CD8-positive, alpha-beta memory T cell (primary cell): ENCODE measurements at regions not wholly inside any gene's neighbourhood (a gene's known extent, or its start where the extent isn't known, plus 50 kb on each side); places are given as distances from the start of the nearest gene placed in this dataset.
A peak's percentile ranks its signal among the peaks of the same experiment; 100 is the strongest.

Experiments used
- CTCF ChIA-PET: fragments of 350-600 bp; sonication (Branson Sonifier 250); formaldehyde crosslinking; loops from one replicate; lab custom pipeline; 2021; ENCODE audit warnings: antibody characterized with exemption; lab: Charles Lee
- POLR2A ChIA-PET: fragments of 350-600 bp; sonication (Branson Sonifier 250); formaldehyde crosslinking; loops from one replicate; lab custom pipeline; 2021; ENCODE audit warnings: antibody characterized with exemption; lab: Charles Lee
- DNase-seq, 5 donors: peaks; one replicate each; pipeline versions ENCODE4 v3.0.0 to v3.0.0-alpha.2; 2020 to 2022; ENCODE audit warnings: mixed read lengths in 1 of 5
- H3K27ac ChIP-seq: one replicate; pipeline ENCODE4 v1.7.0; 2013; ENCODE audit warnings: low read depth, mild to moderate bottlenecking, low read length, moderate library complexity
- H3K27me3 ChIP-seq: 2 replicates; pipeline ENCODE4 v1.7.0; 2013; ENCODE audit warnings: low read length, mild to moderate bottlenecking; ENCODE audit not compliant: insufficient read depth, poor library complexity, severe bottlenecking
- H3K36me3 ChIP-seq: 2 replicates; pipeline ENCODE4 v1.7.0; 2013; ENCODE audit warnings: mild to moderate bottlenecking, low read length, moderate library complexity; ENCODE audit not compliant: insufficient read depth
- H3K4me1 ChIP-seq: 2 replicates; pipeline ENCODE4 v1.7.0; 2013; ENCODE audit warnings: mild to moderate bottlenecking, low read length, moderate library complexity; ENCODE audit not compliant: insufficient read depth
- H3K4me3 ChIP-seq: 2 replicates; pipeline ENCODE4 v1.7.0; 2013; ENCODE audit warnings: mild to moderate bottlenecking, low read length
- H3K9me3 ChIP-seq: 2 replicates; pipeline ENCODE4 v1.7.0; 2013; ENCODE audit warnings: mild to moderate bottlenecking, low read length
- H3K27ac Mint-ChIP-seq, 8 donors: one replicate each; pipeline ENCODE4 v1.8.0; 2020 to 2021; ENCODE audit warnings: mixed read lengths in 8 of 8, mild to moderate bottlenecking in 6 of 8, inconsistent platforms in 3 of 8, moderate library complexity in 3 of 8
- H3K27me3 Mint-ChIP-seq, 2 donors: one replicate each; pipeline ENCODE4 v1.8.0; 2020 to 2021; ENCODE audit warnings: mixed read lengths in 2 of 2, mild to moderate bottlenecking in 1 of 2, moderate library complexity in 1 of 2
- H3K36me3 Mint-ChIP-seq, 3 donors: one replicate each; pipeline ENCODE4 v1.8.0; 2020 to 2021; ENCODE audit warnings: mixed read lengths in 3 of 3, inconsistent platforms in 1 of 3, mild to moderate bottlenecking in 1 of 3
- H3K4me1 Mint-ChIP-seq, 3 donors: one replicate each; pipeline ENCODE4 v1.8.0; 2020 to 2021; ENCODE audit warnings: mixed read lengths in 3 of 3, inconsistent platforms in 1 of 3, mild to moderate bottlenecking in 1 of 3
- H3K4me3 Mint-ChIP-seq, 7 donors: one replicate each; pipeline ENCODE4 v1.8.0; 2020 to 2021; ENCODE audit warnings: mixed read lengths in 7 of 7, mild to moderate bottlenecking in 6 of 7, moderate library complexity in 4 of 7, inconsistent platforms in 2 of 7
- H3K9me3 Mint-ChIP-seq, 5 donors: one replicate each; pipeline ENCODE4 v1.8.0; 2020 to 2022; ENCODE audit warnings: mixed read lengths in 5 of 5, mild to moderate bottlenecking in 3 of 5, moderate library complexity in 2 of 5, inconsistent platforms in 1 of 5

DNA sequence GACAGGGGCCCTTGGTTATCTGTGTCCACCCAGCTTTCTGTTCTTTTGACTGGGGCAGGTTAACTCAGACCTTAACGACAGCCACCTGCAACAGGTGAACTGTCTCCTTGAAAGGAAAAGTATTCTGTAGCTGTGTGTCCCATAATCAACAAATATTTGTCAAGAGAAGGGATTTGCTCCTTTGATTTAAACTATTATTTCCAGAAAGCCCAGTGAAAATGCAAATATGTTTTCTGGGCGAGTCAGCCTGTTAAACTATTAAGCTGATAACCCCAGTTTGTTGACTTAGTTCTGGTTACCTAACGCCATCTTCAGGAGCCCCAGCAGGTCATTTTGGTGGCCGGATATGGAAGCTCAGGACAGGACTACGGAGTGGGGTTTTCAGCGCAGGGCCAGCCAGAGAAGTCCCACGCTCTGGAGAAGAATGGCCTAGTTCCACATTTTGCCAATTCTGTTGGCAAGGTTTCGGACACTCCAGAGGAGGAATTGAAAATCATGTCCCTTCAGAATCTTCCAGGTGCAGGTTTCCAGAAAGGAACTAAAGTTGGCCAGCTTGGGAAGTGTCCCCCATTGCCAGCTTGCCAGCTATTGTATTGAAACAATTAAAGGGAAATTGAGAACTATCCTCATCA is 54.5 kb downstream of the ADRA2A start:
- ChIA-PET CTCF (interaction anchor here (1.1 kb wide), 1 partner anchor 14 kb away, joined by 3 read pairs; no protein-coding TSS in a partner anchor), POLR2A (no interaction called here)
- Histone ChIP-seq H3K4me3 (no peak overlapping the region), H3K4me1 (no peaks in the 10 kb centered on the region), H3K9me3 (no peaks in the 10 kb centered on the region), H3K27me3 (no peaks in the 10 kb centered on the region), H3K36me3 (no peaks in the 10 kb centered on the region), H3K27ac (no peak overlapping the region)
- no peak for DNase-seq
- no peaks in the 10 kb centered on the region for H3K9me3 Mint-ChIP-seq
- no peak overlapping the region for H3K27ac Mint-ChIP-seq
- H3K27me3 Mint-ChIP-seq: peaks cover 4 to 55% of the 10 kb centered on the region in 2 donors
- no peak overlapping the region for H3K4me3 Mint-ChIP-seq
- H3K36me3 Mint-ChIP-seq: no peaks in the 10 kb centered on the region
- H3K4me1 Mint-ChIP-seq: no peaks in the 10 kb centered on the region

GRCh38 chr10:111137007-111137406 is 60.2 kb downstream of the ADRA2A start:
- DNase-seq: no peak
- no peak overlapping the region for H3K27ac ChIP-seq
- Mint-ChIP-seq H3K4me1 (no peaks in the 10 kb centered on the region), H3K27me3 (peaks cover 9 to 70% of the 10 kb centered on the region in 2 donors), H3K4me3 (no peak overlapping the region), H3K9me3 (no peaks in the 10 kb centered on the region), H3K27ac (no peak overlapping the region), H3K36me3 (no peaks in the 10 kb centered on the region)
- no peaks in the 10 kb centered on the region for H3K9me3 ChIP-seq
- no peaks in the 10 kb centered on the region for H3K27me3 ChIP-seq
- no peaks in the 10 kb centered on the region for H3K36me3 ChIP-seq
- no peak overlapping the region for H3K4me3 ChIP-seq
- ChIA-PET POLR2A (no interaction called here), CTCF (no interaction called here)
- H3K4me1 ChIP-seq: no peaks in the 10 kb centered on the region

DNA sequence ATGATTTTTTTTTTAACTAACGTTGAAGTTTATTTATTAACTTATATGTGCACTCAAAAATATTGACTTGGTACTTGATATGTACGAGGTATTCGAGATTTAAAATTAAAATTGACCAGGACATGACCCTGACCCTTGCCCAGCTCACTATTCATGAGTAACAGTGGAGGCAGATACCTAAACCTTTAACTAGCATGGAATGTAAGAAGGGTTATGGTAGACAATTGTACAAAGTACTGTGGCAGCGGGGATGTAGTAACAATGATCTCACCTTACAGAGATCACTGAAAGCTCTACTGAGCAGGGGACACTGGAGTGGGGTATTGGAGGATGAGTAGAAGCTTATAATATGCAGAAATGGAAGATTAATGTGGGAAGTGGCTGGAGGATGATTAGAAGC is 60.8 kb downstream of the ADRA2A start:
- Histone ChIP-seq H3K9me3 (no peaks in the 10 kb centered on the region), H3K4me1 (no peaks in the 10 kb centered on the region), H3K27ac (no peak overlapping the region), H3K4me3 (no peak overlapping the region), H3K27me3 (no peaks in the 10 kb centered on the region), H3K36me3 (no peaks in the 10 kb centered on the region)
- Mint-ChIP-seq H3K36me3 (no peaks in the 10 kb centered on the region), H3K9me3 (no peaks in the 10 kb centered on the region), H3K4me1 (no peaks in the 10 kb centered on the region), H3K27ac (no peak overlapping the region), H3K27me3 (peaks cover 9 to 72% of the 10 kb centered on the region in 2 donors), H3K4me3 (no peak overlapping the region)
- no peak for DNase-seq
- ChIA-PET CTCF (no interaction called here), POLR2A (no interaction called here)

- Mint-ChIP-seq H3K4me1 (no peaks in the 10 kb centered on the region), H3K9me3 (no peaks in the 10 kb centered on the region), H3K4me3 (no peak overlapping the region), H3K36me3 (no peaks in the 10 kb centered on the region), H3K27me3 (peaks cover 9 to 72% of the 10 kb centered on the region in 2 donors), H3K27ac (no peak overlapping the region)
- no peak for DNase-seq
- CTCF ChIA-PET: no interaction called here
- no peaks in the 10 kb centered on the region for H3K27me3 ChIP-seq
- no peaks in the 10 kb centered on the region for H3K9me3 ChIP-seq
- H3K36me3 ChIP-seq: no peaks in the 10 kb centered on the region
- H3K4me1 ChIP-seq: no peaks in the 10 kb centered on the region
- H3K27ac ChIP-seq: no peak overlapping the region
- H3K4me3 ChIP-seq: no peak overlapping the region
- POLR2A ChIA-PET: no interaction called here
These were observed 61.7 kb downstream of the ADRA2A start for GRCh38 chr10:111138544-111138943.

GRCh38 chr10:111139567-111139966 is 62.7 kb downstream of the ADRA2A start:
- no peaks in the 10 kb centered on the region for H3K4me1 Mint-ChIP-seq
- no peaks in the 10 kb centered on the region for H3K36me3 Mint-ChIP-seq
- no peaks in the 10 kb centered on the region for H3K9me3 Mint-ChIP-seq

DNA sequence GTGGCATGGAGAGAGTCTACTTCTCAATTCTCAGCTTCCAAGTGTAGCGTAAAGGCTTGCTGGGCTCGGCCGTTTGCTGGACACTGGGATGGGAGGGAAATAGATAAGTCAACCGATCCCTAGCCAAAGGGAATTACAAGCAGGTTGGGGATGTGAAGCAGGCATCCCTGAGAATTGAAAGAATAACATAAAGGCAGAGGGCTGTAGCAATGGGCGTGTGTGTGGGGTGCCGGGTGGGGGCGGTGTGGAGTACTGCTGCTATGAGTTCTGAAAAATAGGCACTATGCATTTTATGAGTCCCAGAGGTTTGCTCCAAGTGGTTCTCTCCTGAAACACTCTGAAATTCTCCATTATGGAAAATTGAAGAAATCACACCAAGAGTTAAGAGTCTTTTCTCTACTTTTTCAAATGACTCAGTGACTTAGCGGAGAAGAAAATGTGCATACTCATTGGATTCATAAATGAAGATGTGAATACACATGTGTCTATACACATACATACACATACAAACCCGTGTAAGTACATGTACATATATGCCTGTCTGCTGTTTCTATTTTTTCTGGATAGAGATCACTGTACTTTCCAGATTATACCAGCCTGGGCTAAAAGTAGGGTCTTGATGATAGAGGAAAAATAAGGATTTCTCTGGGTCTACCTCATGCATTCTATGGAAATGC is 65.4 kb downstream of the ADRA2A start:
- no peaks in the 10 kb centered on the region for H3K27me3 ChIP-seq
- H3K4me1 ChIP-seq: peaks cover 6% of the 10 kb centered on the region
- ChIA-PET POLR2A (no interaction called here), CTCF (no interaction called here)
- no peak overlapping the region for H3K27ac Mint-ChIP-seq
- H3K27ac ChIP-seq: no peak overlapping the region
- H3K36me3 Mint-ChIP-seq: no peaks in the 10 kb centered on the region
- no peak overlapping the region for H3K4me3 Mint-ChIP-seq
- H3K4me1 Mint-ChIP-seq: peaks cover 9 to 14% (median 13%) of the 10 kb centered on the region in 3 donors
- peaks cover 6 to 56% of the 10 kb centered on the region in 2 donors for H3K27me3 Mint-ChIP-seq
- H3K36me3 ChIP-seq: no peaks in the 10 kb centered on the region
- H3K9me3 Mint-ChIP-seq: no peaks in the 10 kb centered on the region
- no peak for DNase-seq
- H3K4me3 ChIP-seq: no peak overlapping the region
- no peaks in the 10 kb centered on the region for H3K9me3 ChIP-seq

More at GRCh38 chr10:111139567-111139966, 62.7 kb downstream of the ADRA2A start:
- Histone ChIP-seq H3K4me1 (no peaks in the 10 kb centered on the region), H3K9me3 (no peaks in the 10 kb centered on the region), H3K27me3 (no peaks in the 10 kb centered on the region), H3K27ac (no peak overlapping the region), H3K36me3 (no peaks in the 10 kb centered on the region), H3K4me3 (no peak overlapping the region)
- Mint-ChIP-seq H3K27me3 (peaks cover 9 to 68% of the 10 kb centered on the region in 2 donors), H3K27ac (no peak overlapping the region), H3K4me3 (no peak overlapping the region)
- ChIA-PET CTCF (no interaction called here), POLR2A (no interaction called here)
- no peak for DNase-seq

- CTCF ChIA-PET: no interaction called here
- Mint-ChIP-seq H3K4me1 (peaks cover 9 to 14% (median 13%) of the 10 kb centered on the region in 3 donors), H3K4me3 (peak overlapping the region in 2 of 7 donors; percentile 15 to 42), H3K9me3 (peaks cover 0 to 3% (median 0%) of the 10 kb centered on the region in 5 donors), H3K36me3 (no peaks in the 10 kb centered on the region), H3K27ac (peak overlapping the region in 1 of 8 donors; percentile 36), H3K27me3 (peaks cover 7 to 51% of the 10 kb centered on the region in 2 donors)
- no peak overlapping the region for H3K4me3 ChIP-seq
- no peak for DNase-seq
- H3K4me1 ChIP-seq: peaks cover 6% of the 10 kb centered on the region
- POLR2A ChIA-PET: no interaction called here
- H3K9me3 ChIP-seq: no peaks in the 10 kb centered on the region
- H3K27me3 ChIP-seq: no peaks in the 10 kb centered on the region
- H3K27ac ChIP-seq: no peak overlapping the region
- H3K36me3 ChIP-seq: no peaks in the 10 kb centered on the region
These were observed 69.3 kb downstream of the ADRA2A start for GRCh38 chr10:111146025-111146640.

GRCh38 chr10:111148025-111148424 is 71.2 kb downstream of the ADRA2A start:
- DNase-seq: no peak
- Histone ChIP-seq H3K9me3 (no peaks in the 10 kb centered on the region), H3K4me1 (peaks cover 6% of the 10 kb centered on the region), H3K27me3 (no peaks in the 10 kb centered on the region), H3K4me3 (no peak overlapping the region), H3K27ac (no peak overlapping the region), H3K36me3 (no peaks in the 10 kb centered on the region)
- H3K9me3 Mint-ChIP-seq: peaks cover 0 to 3% (median 0%) of the 10 kb centered on the region in 5 donors
- no peak overlapping the region for H3K27ac Mint-ChIP-seq
- ChIA-PET POLR2A (no interaction called here), CTCF (no interaction called here)
- peaks cover 9 to 14% (median 13%) of the 10 kb centered on the region in 3 donors for H3K4me1 Mint-ChIP-seq
- peaks cover 7 to 42% of the 10 kb centered on the region in 2 donors for H3K27me3 Mint-ChIP-seq
- no peaks in the 10 kb centered on the region for H3K36me3 Mint-ChIP-seq
- no peak overlapping the region for H3K4me3 Mint-ChIP-seq
